Loucy (cell line): ENCODE measurements at regions not wholly inside any gene's neighbourhood (a gene's known extent, or its start where the extent isn't known, plus 50 kb on each side); places are given as distances from the start of the nearest gene placed in this dataset.

ENCODE experiments used
- H2AFZ ChIP-seq: fragments of 200-600 bp; sonication (generic); 2 replicates; pipeline ENCODE4 v1.6.0; 2016; ENCODE audit warnings: antibody characterized with exemption, mild to moderate bottlenecking, low read length, moderate library complexity
- H3F3A ChIP-seq: fragments of 200-600 bp; 2 replicates; pipeline ENCODE4 v1.6.0; 2016; ENCODE audit warnings: antibody characterized with exemption, low read depth, mild to moderate bottlenecking
- H3K27me3 ChIP-seq: fragments of 200-600 bp; sonication (generic); 2 replicates; pipeline ENCODE4 v1.6.1; 2014; ENCODE audit warnings: low read length, mild to moderate bottlenecking; ENCODE audit not compliant: insufficient read depth, poor library complexity, severe bottlenecking
- H3K36me3 ChIP-seq: fragments of 200-600 bp; sonication (generic); 2 replicates; pipeline ENCODE4 v1.6.1; 2016; ENCODE audit warnings: low read length; ENCODE audit not compliant: insufficient read depth
- H3K4me1 ChIP-seq: fragments of 200-600 bp; sonication (generic); 2 replicates; pipeline ENCODE4 v1.5.1; 2014; ENCODE audit warnings: low read length, mild to moderate bottlenecking; ENCODE audit not compliant: insufficient read depth, poor library complexity, severe bottlenecking
- H3K4me2 ChIP-seq: fragments of 200-600 bp; sonication (generic); 2 replicates; pipeline ENCODE4 v1.6.0; 2014; ENCODE audit warnings: antibody characterized with exemption, low read length, low read depth, mild to moderate bottlenecking; ENCODE audit not compliant: poor library complexity, severe bottlenecking
- H3K4me3 ChIP-seq: fragments of 200-600 bp; sonication (generic); 2 replicates; pipeline ENCODE4 v1.5.1; 2014; ENCODE audit warnings: low read length, mild to moderate bottlenecking, mixed read lengths; ENCODE audit not compliant: poor library complexity, severe bottlenecking
- H3K79me2 ChIP-seq: fragments of 200-600 bp; sonication (generic); 2 replicates; pipeline ENCODE4 v1.6.1; 2014; ENCODE audit warnings: low read length; ENCODE audit not compliant: insufficient read depth
- H3K9ac ChIP-seq: fragments of 200-600 bp; sonication (generic); 2 replicates; pipeline ENCODE4 v1.6.0; 2014; ENCODE audit warnings: mild to moderate bottlenecking, low read depth, low read length, moderate library complexity; ENCODE audit not compliant: poor library complexity, severe bottlenecking
- H3K9me2 ChIP-seq: fragments of 200-600 bp; sonication (generic); replicated peaks from 2 replicates; pipeline ENCODE4 v1.6.1; 2016; ENCODE audit warnings: low read depth, low read length, mixed read lengths
- H3K9me3 ChIP-seq: fragments of 200-600 bp; sonication (generic); 2 replicates; pipeline ENCODE4 v1.6.1; 2014; ENCODE audit warnings: mild to moderate bottlenecking, antibody characterized with exemption, low read length, low read depth; ENCODE audit not compliant: insufficient read depth
- H4K20me1 ChIP-seq: fragments of 200-600 bp; sonication (generic); 2 replicates; pipeline ENCODE4 v1.6.0; 2014; ENCODE audit warnings: antibody characterized with exemption, low read length, mild to moderate bottlenecking; ENCODE audit not compliant: insufficient read depth, poor library complexity, severe bottlenecking
- EZH2phosphoT487 ChIP-seq: fragments of 200-600 bp; IDR thresholded peaks from 2 replicates; pipeline ENCODE4 v1.6.1; 2018; ENCODE audit warnings: antibody characterized with exemption, mild to moderate bottlenecking, moderate library complexity, borderline replicate concordance
- TF ChIP-seq, protein P1 (sequence below): fragments of 200-600 bp; sonication (generic); conservative IDR thresholded peaks from 2 replicates; pipeline ENCODE4 v1.5.1; 2014; ENCODE audit warnings: mild to moderate bottlenecking, antibody characterized with exemption, low read length

DNA sequence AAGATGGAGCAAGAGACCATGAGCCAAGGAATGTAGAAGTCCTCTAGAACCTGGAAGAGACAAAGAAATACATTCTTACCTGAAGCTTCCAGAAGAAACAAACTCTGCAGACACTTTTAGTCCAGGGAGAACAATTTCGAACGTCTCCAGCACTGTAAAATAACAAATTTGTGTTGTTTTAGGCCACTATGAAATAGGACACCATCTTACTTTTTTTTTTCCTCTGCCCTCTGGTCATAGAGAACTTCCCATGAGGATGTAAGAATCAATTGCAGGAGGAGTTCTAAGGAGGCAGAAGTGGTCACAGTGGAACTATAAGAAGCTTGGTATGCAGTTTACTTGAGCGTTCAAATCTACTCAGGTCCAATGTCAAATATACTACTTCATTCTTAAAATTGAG lies 1295.9 kb downstream of the ZPLD1 start:
- Histone ChIP-seq H4K20me1 (no peaks in the 10 kb centered on the region), H3K79me2 (no peaks in the 10 kb centered on the region), H3K4me1 (no peaks in the 10 kb centered on the region), H3K4me3 (no peak overlapping the region), H3K9me3 (no peaks in the 10 kb centered on the region), H3K9ac (no peak overlapping the region), H2AFZ (no peak overlapping the region), H3K36me3 (no peaks in the 10 kb centered on the region), H3F3A (no peaks in the 10 kb centered on the region), H3K4me2 (no peak overlapping the region), H3K27me3 (no peaks in the 10 kb centered on the region), H3K9me2 (no peaks in the 10 kb centered on the region)
- TF ChIP-seq EZH2phosphoT487: no peak

DNA sequence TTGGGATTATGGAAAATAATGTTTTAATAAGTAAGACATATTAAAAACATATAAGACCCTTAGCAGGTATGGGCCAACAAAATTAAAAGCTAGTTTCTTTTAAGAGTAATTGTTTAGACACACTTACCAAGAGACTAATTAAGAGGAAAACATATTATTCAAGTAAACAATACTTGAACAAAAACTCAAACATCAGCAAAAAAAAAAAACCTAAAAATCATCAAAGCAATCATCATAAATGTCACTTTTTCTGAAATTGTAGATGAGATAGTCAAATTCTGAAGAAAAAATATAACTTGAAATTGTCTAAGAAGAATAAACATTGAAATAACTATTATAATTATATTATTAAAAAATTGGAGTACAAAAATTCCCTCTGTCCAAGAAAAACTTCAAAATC lies 1318.2 kb downstream of the ZPLD1 start:
- Histone ChIP-seq H3K4me3 (no peak overlapping the region), H3K4me2 (no peak overlapping the region), H3K9ac (no peak overlapping the region), H3K4me1 (no peaks in the 10 kb centered on the region), H2AFZ (no peak overlapping the region), H3K27me3 (no peaks in the 10 kb centered on the region), H3K9me3 (no peaks in the 10 kb centered on the region), H3K79me2 (no peaks in the 10 kb centered on the region), H4K20me1 (no peaks in the 10 kb centered on the region), H3K36me3 (no peaks in the 10 kb centered on the region), H3F3A (no peaks in the 10 kb centered on the region), H3K9me2 (no peaks in the 10 kb centered on the region)
- no peak for TF ChIP-seq EZH2phosphoT487
- TF ChIP-seq, protein P1, sequence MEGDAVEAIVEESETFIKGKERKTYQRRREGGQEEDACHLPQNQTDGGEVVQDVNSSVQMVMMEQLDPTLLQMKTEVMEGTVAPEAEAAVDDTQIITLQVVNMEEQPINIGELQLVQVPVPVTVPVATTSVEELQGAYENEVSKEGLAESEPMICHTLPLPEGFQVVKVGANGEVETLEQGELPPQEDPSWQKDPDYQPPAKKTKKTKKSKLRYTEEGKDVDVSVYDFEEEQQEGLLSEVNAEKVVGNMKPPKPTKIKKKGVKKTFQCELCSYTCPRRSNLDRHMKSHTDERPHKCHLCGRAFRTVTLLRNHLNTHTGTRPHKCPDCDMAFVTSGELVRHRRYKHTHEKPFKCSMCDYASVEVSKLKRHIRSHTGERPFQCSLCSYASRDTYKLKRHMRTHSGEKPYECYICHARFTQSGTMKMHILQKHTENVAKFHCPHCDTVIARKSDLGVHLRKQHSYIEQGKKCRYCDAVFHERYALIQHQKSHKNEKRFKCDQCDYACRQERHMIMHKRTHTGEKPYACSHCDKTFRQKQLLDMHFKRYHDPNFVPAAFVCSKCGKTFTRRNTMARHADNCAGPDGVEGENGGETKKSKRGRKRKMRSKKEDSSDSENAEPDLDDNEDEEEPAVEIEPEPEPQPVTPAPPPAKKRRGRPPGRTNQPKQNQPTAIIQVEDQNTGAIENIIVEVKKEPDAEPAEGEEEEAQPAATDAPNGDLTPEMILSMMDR: no peak

DNA sequence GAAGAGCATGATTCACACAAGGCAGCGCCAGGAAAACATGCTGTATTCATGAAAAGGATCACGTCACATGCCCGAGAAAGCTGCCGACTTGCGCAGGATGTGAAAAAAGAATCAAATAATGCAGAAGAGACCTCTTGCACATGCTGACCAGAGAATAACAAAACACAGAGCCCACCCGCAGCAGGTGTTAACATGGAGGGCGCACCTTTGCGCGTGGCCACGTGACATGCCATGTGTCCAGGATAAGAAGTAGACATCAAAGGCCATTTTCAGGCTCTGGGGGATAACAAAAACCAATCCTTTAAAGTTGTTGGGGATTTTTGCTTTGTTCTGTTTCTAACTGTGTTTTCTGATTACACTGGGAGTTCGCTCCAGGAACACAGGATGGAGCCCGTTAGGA lies 1332.8 kb downstream of the ZPLD1 start:
- TF ChIP-seq, protein P1: no peak
- no peak for TF ChIP-seq EZH2phosphoT487
- Histone ChIP-seq H3K36me3 (no peaks in the 10 kb centered on the region), H3K9ac (no peak overlapping the region), H3K4me1 (no peaks in the 10 kb centered on the region), H3K79me2 (no peaks in the 10 kb centered on the region), H2AFZ (no peak overlapping the region), H3K4me2 (no peak overlapping the region), H3K9me2 (no peaks in the 10 kb centered on the region), H3K4me3 (no peak overlapping the region), H3K9me3 (no peaks in the 10 kb centered on the region), H3K27me3 (no peaks in the 10 kb centered on the region), H4K20me1 (no peaks in the 10 kb centered on the region), H3F3A (no peaks in the 10 kb centered on the region)

DNA sequence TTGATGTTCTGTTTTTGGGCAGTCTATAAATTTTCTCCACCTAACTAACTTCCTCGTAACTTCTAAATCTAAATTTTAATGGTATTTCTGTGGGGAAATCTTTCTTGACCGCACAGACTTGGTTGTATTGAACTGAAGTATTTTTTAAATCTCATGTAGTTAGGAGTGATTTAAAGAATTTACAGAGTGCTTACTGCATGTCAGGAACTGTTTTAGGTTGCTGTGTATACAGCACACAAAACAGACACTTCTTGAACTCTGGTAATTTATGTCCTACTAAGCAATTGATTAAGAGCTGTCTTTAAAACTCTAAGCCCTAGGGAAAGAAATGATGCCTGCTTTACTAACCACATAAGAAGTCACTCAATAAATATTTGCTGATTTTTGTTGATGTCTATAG lies 1350.2 kb downstream of the ZPLD1 start:
- no peaks in the 10 kb centered on the region for H3K4me1 ChIP-seq
- no peak for TF ChIP-seq EZH2phosphoT487
- TF ChIP-seq, protein P1: no peak
- H3K9ac ChIP-seq: no peak overlapping the region
- H4K20me1 ChIP-seq: no peaks in the 10 kb centered on the region
- H3K27me3 ChIP-seq: no peaks in the 10 kb centered on the region
- no peaks in the 10 kb centered on the region for H3K79me2 ChIP-seq
- no peak overlapping the region for H3K4me2 ChIP-seq
- H3K4me3 ChIP-seq: no peak overlapping the region
- no peaks in the 10 kb centered on the region for H3F3A ChIP-seq
- no peaks in the 10 kb centered on the region for H3K9me2 ChIP-seq
- no peaks in the 10 kb centered on the region for H3K9me3 ChIP-seq
- no peak overlapping the region for H2AFZ ChIP-seq
- no peaks in the 10 kb centered on the region for H3K36me3 ChIP-seq
